ENCODE measurements at regions not wholly inside any gene's neighbourhood (a gene's known extent, or its start where the extent isn't known, plus 50 kb on each side); places are given as distances from the start of the nearest gene placed in this dataset.

DNA sequence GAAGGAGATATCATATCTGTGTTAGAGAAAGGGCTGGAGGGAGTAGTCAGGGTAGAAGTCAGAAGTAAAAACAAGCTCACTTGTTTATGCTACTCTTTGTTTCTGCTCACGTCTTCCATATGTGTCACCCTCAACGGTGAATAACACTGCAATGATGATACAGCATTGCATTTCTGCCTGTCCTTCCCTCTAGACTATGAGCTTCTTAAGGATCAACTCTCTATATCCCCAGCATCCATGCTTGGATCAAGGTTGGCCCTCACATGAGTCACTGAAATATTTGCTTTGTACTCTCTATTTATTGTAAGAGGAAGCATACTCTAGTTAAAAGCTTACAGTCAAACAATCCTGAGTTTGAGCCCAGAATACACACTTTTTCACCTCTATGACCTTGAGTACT lies 406.0 kb downstream of the RFC3 start:
- Histone ChIP-seq H3K27me3 (ENCODE audit: insufficient read depth, low read length) (no peaks in the 10 kb centered on the region), H4K5ac (ENCODE audit: insufficient read length, low read depth, low read length) (no peak overlapping the region), H3K4me2 (ENCODE audit: insufficient read depth, insufficient read length, low read length) (no peak overlapping the region), H4K91ac (ENCODE audit: insufficient read length, low read depth, low read length) (no peak overlapping the region), H3K9me3 (ENCODE audit: control insufficient read depth, low read depth, low read length) (no peaks in the 10 kb centered on the region), H3K9ac (ENCODE audit: extremely low read depth, insufficient read length, low read length) (no peak overlapping the region), H2BK15ac (ENCODE audit: low read depth, low read length) (no peak overlapping the region), H2BK12ac (ENCODE audit: insufficient read length, low read depth, low read length) (no peak overlapping the region), H2AK5ac (ENCODE audit: insufficient read length, low read length) (no peak overlapping the region), H3K79me2 (ENCODE audit: insufficient read depth, low read length) (no peaks in the 10 kb centered on the region), H2BK5ac (ENCODE audit: insufficient read length, low read length) (no peak overlapping the region), H4K20me1 (ENCODE audit: control insufficient read depth, insufficient read depth, insufficient read length) (no peaks in the 10 kb centered on the region), H3K23me2 (ENCODE audit: insufficient read length, low read depth, low read length, poor library complexity, severe bottlenecking) (no peaks in the 10 kb centered on the region), H3K23ac (ENCODE audit: insufficient read length, low read depth, low read length) (no peak overlapping the region), H3K4ac (ENCODE audit: low read depth, low read length) (no peak overlapping the region), H3K27ac (ENCODE audit: insufficient read length, low read depth, low read length) (no peak overlapping the region), H2BK20ac (ENCODE audit: low read depth, low read length, poor library complexity, severe bottlenecking) (no peak overlapping the region), H3K79me1 (ENCODE audit: insufficient read depth, low read depth, low read length, poor library complexity, severe bottlenecking) (no peaks in the 10 kb centered on the region), H2BK120ac (ENCODE audit: low read depth, low read length, poor library complexity, severe bottlenecking) (no peak overlapping the region), H3K14ac (ENCODE audit: insufficient read depth, low read length) (no peak overlapping the region), H3K18ac (ENCODE audit: insufficient read length, low read depth, low read length) (no peak overlapping the region), H4K8ac (replicated peaks; ENCODE audit: insufficient read length, low read depth, low read length) (no peak overlapping the region), H3T11ph (ENCODE audit: low read length) (no peak overlapping the region), H2AFZ (ENCODE audit: low read length) (no peak overlapping the region), H3K4me1 (ENCODE audit: insufficient read depth, low read length) (no peaks in the 10 kb centered on the region), H3K56ac (ENCODE audit: insufficient read length, low read depth, low read length) (no peak overlapping the region)
- no peak for TF ChIP-seq CTCF (conservative IDR thresholded peaks at IDR 0.05)
- DNase-seq = no peak
- H3K36me3 Mint-ChIP-seq (ENCODE audit: insufficient read depth in 1 of 3, low read depth in 3 of 3) = peaks cover 0 to 4% (median 0%) of the 10 kb centered on the region in 3 experiments; a peak in 1 of 7 replicates
- no peaks in the 10 kb centered on the region for H3K27me3 Mint-ChIP-seq (ENCODE audit: low read depth)
- H3K9me3 Mint-ChIP-seq = peaks cover 0 to 5% of the 10 kb centered on the region in 2 experiments; a peak in 2 of 5 replicates
- H3K4me3 Mint-ChIP-seq = no peak overlapping the region
- H3K4me1 Mint-ChIP-seq = no peaks in the 10 kb centered on the region
- no peak overlapping the region for H3K27ac Mint-ChIP-seq
- WGBS (ENCODE audit: extremely low coverage, insufficient read length, low lambda C conversion rate) = no CpG with 5 or more reads among the region's 2 CpGs

Measured in H9 (cell line).